K562 (cell line): ENCODE measurements at regions not wholly inside any gene's neighbourhood (a gene's known extent, or its start where the extent isn't known, plus 50 kb on each side); places are given as distances from the start of the nearest gene placed in this dataset.

Source experiments
- ATAC-seq: fragments of 200-7000 bp; cut with Tn5 transposase; 3 replicates; pipeline ENCODE4 v1.9.1; 2020; ENCODE audit warnings: moderate library complexity
- BruUV-seq: library from RNA; stranded (reverse); fragments of 400-500 nt; replicated peaks from 2 replicates; lab custom pipeline; 2021; lab: Mats Ljungman, UMichigan
- CTCF ChIA-PET: fragments of 300-600 bp; formaldehyde crosslinking; extraction: SDS; loops from one replicate; lab custom pipeline; 2021; ENCODE audit warnings: low intra/inter-chr PET ratio; lab: Yijun Ruan, JAX
- POLR2A ChIA-PET: fragments of 300-600, 350-650 bp; sonication (Branson Sonifier 250); formaldehyde crosslinking; extraction: SDS; loops from one replicate; lab custom pipeline; 2021; ENCODE audit warnings: antibody characterized with exemption, inconsistent platforms; lab: Yijun Ruan, JAX
- DNase-seq, 4 experiments: peaks; one replicate each; pipeline versions ENCODE4 v3.0.0 to v3.0.0-alpha.2; 2011 to 2018; ENCODE audit warnings: low spot score in 3 of 4, mixed read lengths in 3 of 4; ENCODE audit errors: extremely low read depth in 1 of 4
- FAIRE-seq: peaks from 2 replicates; lab custom pipeline; 2011; peaks lifted over from hg19 to GRCh38; lab: Jason Lieb, UNC
- H2AFZ ChIP-seq: 2 replicates; pipeline ENCODE4 v1.6.0; 2011; ENCODE audit warnings: low read depth, low read length, control low read depth, inconsistent platforms
- H3K27ac ChIP-seq: fragments of 200-600 bp; 3 replicates; pipeline ENCODE4 v1.8.0; 2011; ENCODE audit warnings: low read depth, mild to moderate bottlenecking, control low read depth, inconsistent platforms, low read length, moderate library complexity, mixed read lengths; ENCODE audit errors: extremely low read depth
- H3K27me3 ChIP-seq, 2 experiments: fragments of 300-600 bp in 1 of 2; 2 replicates in 1 of 2; 3 replicates in 1 of 2; pipeline versions ENCODE4 v1.6.0 to v1.8.0; 2011; ENCODE audit warnings: inconsistent platforms in 2 of 2, low read length in 2 of 2, mild to moderate bottlenecking in 1 of 2, mixed read lengths in 1 of 2, moderate library complexity in 1 of 2; ENCODE audit not compliant: control insufficient read depth in 2 of 2, insufficient read depth in 2 of 2
- H3K36me3 ChIP-seq: fragments of 300-600 bp; 3 replicates; pipeline ENCODE4 v1.8.0; 2011; ENCODE audit warnings: mild to moderate bottlenecking, low read length, inconsistent platforms; ENCODE audit not compliant: control insufficient read depth, insufficient read depth
- H3K4me1 ChIP-seq, 2 experiments: fragments of 200-600 bp in 1 of 2; replicated peaks in 1 of 2; 2 replicates in 1 of 2; 3 replicates in 1 of 2; pipeline versions ENCODE4 v1.5.1 to v1.8.0; 2011; ENCODE audit warnings: inconsistent platforms in 2 of 2, low read length in 2 of 2, mild to moderate bottlenecking in 1 of 2, mixed read lengths in 1 of 2, moderate library complexity in 1 of 2; ENCODE audit not compliant: control insufficient read depth in 2 of 2, insufficient read depth in 2 of 2
- H3K4me2 ChIP-seq: 2 replicates; pipeline ENCODE4 v1.6.1; 2011; ENCODE audit warnings: low read length, control low read depth, inconsistent platforms, mixed read lengths; ENCODE audit not compliant: insufficient read depth
- H3K4me3 ChIP-seq: fragments of 200-600 bp; sonication (generic), shearing (Covaris generic); 2 replicates; pipeline ENCODE4 v1.5.1; 2016; ENCODE audit warnings: control low read depth, inconsistent platforms
- H3K79me2 ChIP-seq: fragments of 200-600 bp; 3 replicates; pipeline ENCODE4 v1.8.0; 2011; ENCODE audit warnings: low read length, inconsistent platforms; ENCODE audit not compliant: control insufficient read depth, insufficient read depth
- H3K9ac ChIP-seq, 2 experiments: 2 replicates each; pipeline versions ENCODE4 v1.6.0 to v1.6.1; 2011; ENCODE audit warnings: low read depth in 2 of 2, low read length in 2 of 2, control low read depth in 1 of 2, inconsistent platforms in 1 of 2, mild to moderate bottlenecking in 1 of 2, mixed read lengths in 1 of 2; ENCODE audit not compliant: insufficient read depth in 1 of 2
- H3K9me1 ChIP-seq: one replicate; pipeline ENCODE4 v1.6.0; 2011; ENCODE audit warnings: inconsistent platforms, mild to moderate bottlenecking, low read length, moderate library complexity; ENCODE audit not compliant: control insufficient read depth, insufficient read depth
- H3K9me3 ChIP-seq: replicated peaks from 2 replicates; pipeline ENCODE4 v1.5.1; 2011; ENCODE audit warnings: low read depth, low read length, inconsistent platforms; ENCODE audit not compliant: control insufficient read depth, insufficient read depth
- H4K20me1 ChIP-seq: replicated peaks from 2 replicates; pipeline ENCODE4 v1.6.1; 2011; ENCODE audit warnings: low read length, inconsistent platforms, mixed read lengths; ENCODE audit not compliant: control insufficient read depth, insufficient read depth
- CBFA2T2 ChIP-seq: fragments of 450-650 bp; conservative IDR thresholded peaks from 2 replicates; pipeline ENCODE4 v1.6.1; 2017; ENCODE audit warnings: mild to moderate bottlenecking
- CEBPZ ChIP-seq: fragments of 150-350 bp; IDR thresholded peaks from 2 replicates; pipeline ENCODE4 v1.6.1; 2014; ENCODE audit warnings: low read depth, mild to moderate bottlenecking, low read length, borderline replicate concordance
- CHD4 ChIP-seq: fragments of 200-600 bp; sonication (generic); IDR thresholded peaks from 3 replicates; pipeline ENCODE4 v1.6.1; 2012; ENCODE audit warnings: low read depth, mild to moderate bottlenecking, mixed read lengths, low read length, inconsistent platforms; ENCODE audit not compliant: insufficient read depth, insufficient replicate concordance, poor library complexity, severe bottlenecking
- ETS2 ChIP-seq: IDR thresholded peaks from 2 replicates; pipeline ENCODE4 v1.6.1; 2016; ENCODE audit warnings: borderline replicate concordance, missing genetic modification characterization, mild to moderate bottlenecking, moderate library complexity, missing compliant biosample characterization; ENCODE audit not compliant: poor library complexity, severe bottlenecking
- ETV1 ChIP-seq: fragments of 450-650 bp; conservative IDR thresholded peaks from 2 replicates; pipeline ENCODE4 v1.6.1; 2016; ENCODE audit warnings: missing genetic modification characterization, control low read depth, low read depth, missing compliant biosample characterization
- MEIS2 ChIP-seq: fragments of 450-650 bp; IDR thresholded peaks from 2 replicates; pipeline ENCODE4 v1.6.1; 2014; ENCODE audit warnings: mild to moderate bottlenecking; ENCODE audit not compliant: partially characterized antibody
- NCOA6 ChIP-seq: fragments of 450-650 bp; IDR thresholded peaks from 2 replicates; pipeline ENCODE4 v1.6.1; 2017; ENCODE audit warnings: mild to moderate bottlenecking
- POLR2A ChIP-seq: fragments of 450-650 bp; conservative IDR thresholded peaks from 2 replicates; pipeline ENCODE4 v1.6.1; 2016
- SLC30A9 ChIP-seq: fragments of 250-450 bp; sonication (Bioruptor Pico); IDR thresholded peaks from 2 replicates; pipeline ENCODE4 v1.8.0; 2022; ENCODE audit warnings: mild to moderate bottlenecking, moderate library complexity
- SRF ChIP-seq, 2 experiments: fragments of 250-450, 450-650 bp in 1 of 2; sonication (Bioruptor Pico) in 1 of 2; sonication (generic) in 1 of 2; formaldehyde crosslinking; IDR thresholded peaks; 2 replicates each; pipeline versions ENCODE4 v1.5.0 to v1.5.1; 2020 to 2022; ENCODE audit warnings: mild to moderate bottlenecking in 1 of 2, missing genetic modification reagents in 1 of 2
- THRB ChIP-seq: fragments of 450-650 bp; formaldehyde crosslinking; conservative IDR thresholded peaks from 2 replicates; pipeline ENCODE4 v1.4.0; 2022; ENCODE audit warnings: mild to moderate bottlenecking, missing genetic modification characterization
- ZBTB2 ChIP-seq: fragments of 450-650 bp; IDR thresholded peaks from 2 replicates; pipeline ENCODE4 v1.6.1; 2016; ENCODE audit warnings: antibody characterized with exemption
- ZFPM2 ChIP-seq: fragments of 250-450 bp; sonication (Bioruptor Pico); IDR thresholded peaks from 2 replicates; pipeline ENCODE4 v1.5.1; 2022; ENCODE audit warnings: mild to moderate bottlenecking
- ZNF398 ChIP-seq: fragments of 250-450 bp; sonication (Bioruptor Pico); IDR thresholded peaks from 2 replicates; pipeline ENCODE4 v1.8.0; 2021; ENCODE audit warnings: moderate library complexity, mild to moderate bottlenecking, inconsistent platforms
- ZNF586 ChIP-seq: fragments of 450-650 bp; formaldehyde crosslinking; conservative IDR thresholded peaks from 2 replicates; pipeline ENCODE4 v1.4.0; 2020; ENCODE audit warnings: mild to moderate bottlenecking, moderate library complexity
- ZNF699 ChIP-seq: fragments of 250-450 bp; sonication (Bioruptor Pico); IDR thresholded peaks from 2 replicates; pipeline ENCODE4 v1.8.0; 2021; ENCODE audit warnings: mild to moderate bottlenecking, moderate library complexity; ENCODE audit not compliant: insufficient replicate concordance
- in situ Hi-C: fragments of 300-500 bp; cut with MboI; formaldehyde crosslinking; loops from 4 replicates; pipeline ENCODE4 v1.15.0; 2018; ENCODE audit warnings: inconsistent platforms, mixed read lengths
- intact Hi-C: fragments of 100-400 bp; cut with micrococcal nuclease; formaldehyde crosslinking; loops from 2 replicates; pipeline ENCODE4 v1.14.2; 2022

- Histone ChIP-seq H3K9me1 (no peaks in the 10 kb centered on the region), H3K4me3 (no peak overlapping the region), H4K20me1 (no peaks in the 10 kb centered on the region), H3K79me2 (no peaks in the 10 kb centered on the region), H3K4me1 (no peaks in the 10 kb centered on the region), H3K36me3 (no peaks in the 10 kb centered on the region), H2AFZ (no peak overlapping the region), H3K9me3 (no peaks in the 10 kb centered on the region), H3K4me2 (no peak overlapping the region), H3K27ac (no peak overlapping the region), H3K9ac (no peak overlapping the region), H3K27me3 (no peaks in the 10 kb centered on the region)
- ChIA-PET CTCF (no interaction called here), POLR2A (no interaction called here)
- no peak for FAIRE-seq
- BruUV-seq = no TSS peak
- intact Hi-C loops = no loop called here
- DNase-seq = no peak
- in situ Hi-C loops = no loop called here
- no peak for ATAC-seq
- TF ChIP-seq ZNF586 (CRISPR knock-in tag) = no peak
- TF ChIP-seq ZNF398 = no peak
- no peak for TF ChIP-seq ZNF699 (CRISPR knock-in tag)
- no peak for TF ChIP-seq THRB
- no peak for TF ChIP-seq CEBPZ
- no peak for TF ChIP-seq ZBTB2
- TF ChIP-seq CHD4 = no peak
- TF ChIP-seq POLR2A = no peak
- no peak for TF ChIP-seq MEIS2
- no peak for TF ChIP-seq ETV1 (tag)
- TF ChIP-seq CBFA2T2 = no peak
- no peak for TF ChIP-seq SLC30A9 (CRISPR knock-in tag)
- no peak for TF ChIP-seq SRF (CRISPR knock-in tag; IDR thresholded peaks at IDR 0.05)
- no peak for TF ChIP-seq NCOA6
- TF ChIP-seq ETS2 = no peak
- TF ChIP-seq ZFPM2 = no peak
Measured at GRCh38 chr4:115361781-115362180, 248.4 kb upstream of the NDST4 start.
